Fibroblast of upper back skin (primary cell): ENCODE measurements at regions not wholly inside any gene's neighbourhood (a gene's known extent, or its start where the extent isn't known, plus 50 kb on each side); places are given as distances from the start of the nearest gene placed in this dataset.
"Not testable (repeated sequence)": the region's sequence is repeated elsewhere in the genome, so short reads cannot be mapped to it uniquely, and the experiment has no call there.

Experiments used
- DNase-seq: peaks from one replicate; pipeline ENCODE4 v3.0.0-alpha.2; 2013

DNA sequence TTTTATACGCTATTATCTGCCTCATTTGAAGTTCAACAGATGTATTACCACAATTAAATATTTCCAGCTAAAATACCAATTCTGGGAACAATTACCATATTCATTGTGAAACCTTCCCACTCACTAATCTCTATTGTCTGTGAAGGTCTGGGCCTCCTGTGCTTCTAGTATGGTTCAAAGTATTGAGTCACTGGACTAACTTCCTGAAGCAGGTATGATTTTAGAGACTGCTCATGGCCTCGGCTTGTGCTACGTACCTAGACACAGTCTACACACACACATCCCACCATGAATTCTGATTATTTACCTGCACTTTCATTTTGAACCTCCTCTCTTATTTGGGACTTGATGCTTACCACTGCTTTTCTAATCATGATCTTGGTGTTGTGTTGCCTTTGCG, 180.7 kb upstream of the EPHA4 start:
- DNase-seq = no peak

- no peak for DNase-seq
Observed at GRCh38 chr2:221750316-221750715, 178.2 kb upstream of the EPHA4 start.

DNA sequence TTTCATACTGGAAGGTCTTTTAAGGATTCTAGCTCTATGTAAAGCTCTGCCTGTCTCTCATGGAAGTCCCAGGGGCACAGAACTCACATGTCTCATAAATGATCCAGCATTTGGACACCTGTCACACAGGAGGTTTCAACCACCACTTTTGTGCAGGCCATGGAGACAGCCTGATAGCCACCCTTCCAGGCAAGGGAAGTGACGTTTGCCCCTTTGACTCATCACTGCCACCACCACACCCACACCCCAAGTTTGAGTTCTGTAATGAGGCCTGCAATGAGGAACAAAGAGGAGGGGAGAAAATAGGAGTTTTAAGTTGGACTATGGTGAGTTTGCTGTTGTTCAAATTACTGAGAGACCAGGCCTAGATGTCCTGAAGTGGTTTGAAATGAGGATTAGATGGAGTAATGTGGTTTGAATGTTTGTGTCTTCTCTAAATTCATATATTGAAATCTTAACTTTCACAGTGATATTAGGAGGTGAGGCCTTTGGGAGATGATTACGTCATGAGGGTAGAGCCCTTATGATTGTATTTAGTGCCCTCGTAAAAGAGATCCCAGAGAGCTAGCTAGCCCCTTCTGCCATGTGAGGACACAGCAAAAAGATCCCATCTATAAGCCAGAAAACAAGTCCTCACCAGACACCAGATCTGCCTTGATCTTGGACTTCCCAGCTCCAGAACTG, 175.3 kb upstream of the EPHA4 start:
- DNase-seq = no peak

DNA sequence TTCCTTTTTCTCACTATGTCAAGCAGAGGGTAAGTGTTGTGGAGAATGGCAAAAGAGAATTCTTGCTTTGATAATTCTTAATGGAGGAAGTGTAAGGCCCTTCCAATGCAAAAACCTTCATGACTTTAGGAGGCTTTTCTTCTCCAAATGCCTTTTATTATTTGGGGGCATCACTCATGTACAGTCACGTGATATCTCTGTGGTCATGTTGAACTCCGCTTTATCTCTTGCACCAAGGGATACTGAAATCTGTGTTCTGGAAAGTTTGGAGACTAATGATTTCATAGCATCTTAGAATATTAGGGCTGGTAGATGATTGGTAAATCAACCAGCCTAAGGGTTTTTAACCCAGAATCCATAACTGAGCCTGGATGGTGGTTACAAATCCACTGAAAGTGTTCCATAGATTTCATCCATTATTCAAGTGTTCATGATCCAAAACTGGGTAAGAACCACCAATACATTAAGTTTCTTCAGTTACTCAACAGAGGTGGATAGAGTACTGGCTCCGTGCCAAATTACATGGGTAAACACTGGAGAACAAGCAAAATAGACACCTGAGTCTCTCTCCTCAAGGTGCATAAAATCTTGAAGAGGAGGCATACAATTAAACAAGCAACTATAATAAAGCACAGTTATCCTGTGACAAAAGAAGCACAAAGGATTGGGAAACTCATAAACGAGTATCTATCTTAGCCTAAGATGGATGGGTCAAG, 169.6 kb upstream of the EPHA4 start:
- no peak for DNase-seq

- DNase-seq = no peak
Observed at GRCh38 chr2:221731432-221732145, 159.5 kb upstream of the EPHA4 start.

- DNase-seq = no peak
Observed at GRCh38 chr2:221726894-221727513, 154.9 kb upstream of the EPHA4 start.

- DNase-seq = no peak
Observed at GRCh38 chr2:221724631-221725203, 152.6 kb upstream of the EPHA4 start.

DNA sequence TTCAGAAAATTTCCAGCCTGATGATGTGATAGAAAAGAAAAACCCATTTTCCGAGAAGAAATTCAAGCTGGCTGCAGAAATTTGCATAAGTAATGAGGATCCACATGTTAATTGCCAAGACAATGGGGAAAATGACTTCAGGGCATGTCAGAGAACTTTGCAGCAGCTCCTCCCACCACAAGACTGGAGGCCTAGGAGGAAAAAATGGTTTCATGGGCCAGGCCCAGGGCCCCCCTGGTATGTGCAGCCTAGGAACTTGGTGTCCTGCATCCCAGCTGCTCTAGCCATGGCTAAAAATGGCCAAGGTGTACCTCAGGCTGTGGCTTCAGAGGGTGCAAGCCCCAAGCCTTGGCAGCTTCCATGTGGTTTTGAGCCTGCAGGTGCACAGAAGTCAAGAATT, 152.0 kb upstream of the EPHA4 start:
- DNase-seq = not testable (repeated sequence)

GRCh38 chr2:221716426-221717303, 144.6 kb upstream of the EPHA4 start:
- no peak for DNase-seq

DNA sequence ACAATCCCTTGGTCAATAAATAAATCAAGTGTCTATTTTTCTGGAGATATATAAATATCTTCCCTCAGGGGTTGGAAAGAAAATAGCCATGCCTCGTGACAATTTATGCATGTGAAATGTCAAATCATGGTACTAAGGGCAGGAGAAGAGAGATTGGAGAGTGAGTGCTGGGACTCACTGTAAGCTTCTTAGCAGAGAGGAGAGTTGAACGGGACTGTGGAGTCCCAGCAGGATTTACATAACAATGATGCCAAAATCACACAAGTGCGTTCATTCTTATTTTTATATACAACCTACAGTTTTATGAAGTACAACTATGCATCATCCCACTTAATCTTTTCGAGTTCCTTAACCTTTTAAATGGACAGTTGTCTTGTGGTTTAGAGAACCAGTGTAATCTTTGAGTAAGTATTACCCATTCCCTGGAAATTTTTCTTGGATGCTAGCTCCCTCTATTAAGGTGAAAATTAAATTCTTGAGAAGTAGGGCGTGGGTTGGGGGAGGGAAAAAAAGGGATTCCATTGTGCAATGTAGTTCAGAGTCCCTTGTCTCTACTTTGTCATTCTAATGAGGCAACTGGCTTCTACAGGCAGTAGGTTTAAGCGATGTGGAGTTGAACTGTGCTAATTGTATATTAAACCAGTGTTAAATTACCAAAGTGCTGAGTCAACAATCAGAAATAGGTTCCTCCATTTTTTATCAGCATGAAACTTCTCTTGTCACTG, 143.6 kb upstream of the EPHA4 start:
- no peak for DNase-seq

- DNase-seq = no peak
Observed at GRCh38 chr2:221710744-221711143, 138.6 kb upstream of the EPHA4 start.

GRCh38 chr2:221708902-221709301, 136.8 kb upstream of the EPHA4 start:
- DNase-seq = no peak

DNA sequence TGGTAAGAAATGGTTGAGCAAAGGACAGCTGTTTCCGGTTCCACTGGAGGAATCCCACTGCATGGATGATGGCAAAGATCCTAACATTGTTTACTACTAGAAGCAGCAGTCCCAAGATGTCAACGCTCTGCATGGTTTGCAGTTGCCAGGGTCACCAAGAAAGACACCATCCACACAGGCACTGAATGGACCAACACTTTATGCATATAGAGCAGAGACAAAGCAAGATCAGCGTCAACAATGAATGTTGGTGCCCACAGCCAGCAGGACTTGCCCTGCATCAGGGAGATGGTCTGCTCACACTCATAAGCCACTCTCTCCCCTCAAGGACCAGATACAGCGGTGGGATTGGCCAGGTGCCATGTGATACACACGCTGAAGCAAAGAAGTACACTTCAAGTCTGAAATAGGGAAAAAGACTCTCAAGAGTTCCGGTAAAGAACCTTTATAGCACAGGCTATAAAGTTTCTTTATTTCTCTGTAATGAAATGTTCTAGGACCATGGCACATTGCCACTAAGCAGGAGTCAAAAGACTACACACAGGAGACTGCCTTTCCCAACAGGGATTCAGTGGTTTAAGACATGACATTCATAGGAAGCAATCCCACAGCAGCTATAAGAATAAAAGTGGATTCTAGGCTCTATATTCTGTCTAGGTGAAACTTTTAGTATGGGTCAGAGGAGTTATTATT, 133.2 kb upstream of the EPHA4 start:
- DNase-seq = no peak

DNA sequence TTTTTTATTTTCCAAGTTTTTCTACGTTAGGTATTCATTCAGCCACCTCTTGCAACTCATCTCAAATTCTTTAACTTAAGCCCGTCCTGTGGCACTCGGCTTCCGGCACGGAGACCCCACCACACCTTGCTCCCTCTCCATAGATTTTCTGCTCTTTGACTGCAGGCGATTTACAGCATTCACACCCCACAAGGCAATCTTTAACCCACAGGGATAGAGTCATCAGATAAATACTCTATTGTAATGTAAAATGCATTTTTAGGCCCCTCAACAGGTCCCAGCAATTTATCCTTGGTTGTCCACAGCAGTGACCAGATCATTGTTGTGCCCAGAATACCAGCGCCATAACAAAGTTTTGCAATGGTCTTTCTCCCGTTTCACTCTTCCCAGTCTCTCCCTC, 132.3 kb upstream of the EPHA4 start:
- DNase-seq = no peak

DNA sequence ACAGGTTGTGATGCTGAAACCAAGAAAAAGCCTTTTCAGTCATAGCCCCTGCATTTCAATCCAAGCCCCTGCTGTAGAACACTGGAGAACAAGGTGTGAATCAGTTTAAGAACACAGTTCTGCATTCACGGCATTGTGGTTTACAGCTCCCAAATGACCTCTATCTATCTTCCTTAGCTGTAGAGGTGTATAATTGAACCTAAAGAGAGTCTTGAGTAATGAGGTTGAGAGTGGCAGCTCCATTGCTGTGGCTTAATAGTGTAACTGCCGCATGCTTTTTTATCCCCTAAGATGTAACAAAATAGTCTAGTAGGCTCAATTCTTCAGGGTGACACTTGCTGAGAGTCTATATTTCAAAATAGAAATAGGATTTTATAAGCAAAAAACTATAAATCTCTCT, 121.3 kb upstream of the EPHA4 start:
- no peak for DNase-seq

DNA sequence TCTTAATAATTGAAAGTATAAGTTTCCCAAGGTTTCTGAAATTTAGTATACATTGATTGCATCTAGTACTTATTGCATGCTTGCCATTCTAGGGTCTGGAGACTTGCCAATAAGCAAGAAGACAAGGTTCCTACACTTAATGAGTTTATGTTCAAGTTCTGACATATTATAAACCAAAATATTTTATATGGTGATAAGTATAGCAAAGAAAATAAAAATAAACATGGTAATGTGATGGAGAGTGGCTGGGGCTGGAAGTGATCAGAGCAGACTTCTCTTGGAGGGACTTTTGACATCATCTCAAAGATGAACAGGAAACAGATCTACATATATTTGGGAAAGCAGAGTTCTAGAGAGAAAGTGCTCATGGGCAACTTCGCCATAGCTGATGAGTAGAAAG, 119.5 kb upstream of the EPHA4 start:
- no peak for DNase-seq

DNA sequence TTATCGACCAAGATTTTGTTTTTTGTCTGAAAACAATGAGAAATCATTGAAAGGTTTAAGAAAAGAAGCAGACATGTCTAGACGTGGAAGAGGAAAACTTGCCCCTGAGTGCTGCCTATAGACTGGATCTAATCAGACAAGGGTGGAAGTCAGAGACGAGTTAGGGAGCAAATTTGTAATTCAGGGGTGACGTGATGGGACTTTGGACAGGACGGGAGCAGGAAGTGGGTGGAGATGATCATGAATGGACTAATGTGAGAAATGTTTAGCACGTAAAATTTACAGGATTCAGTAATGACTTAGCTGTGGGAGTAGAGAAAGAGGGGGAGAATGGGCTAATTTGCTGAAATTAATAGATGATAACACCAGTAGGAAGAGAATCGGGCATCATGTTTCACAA, 117.0 kb upstream of the EPHA4 start:
- DNase-seq = no peak

- no peak for DNase-seq
Observed at GRCh38 chr2:221680548-221680947, 108.4 kb upstream of the EPHA4 start.

DNA sequence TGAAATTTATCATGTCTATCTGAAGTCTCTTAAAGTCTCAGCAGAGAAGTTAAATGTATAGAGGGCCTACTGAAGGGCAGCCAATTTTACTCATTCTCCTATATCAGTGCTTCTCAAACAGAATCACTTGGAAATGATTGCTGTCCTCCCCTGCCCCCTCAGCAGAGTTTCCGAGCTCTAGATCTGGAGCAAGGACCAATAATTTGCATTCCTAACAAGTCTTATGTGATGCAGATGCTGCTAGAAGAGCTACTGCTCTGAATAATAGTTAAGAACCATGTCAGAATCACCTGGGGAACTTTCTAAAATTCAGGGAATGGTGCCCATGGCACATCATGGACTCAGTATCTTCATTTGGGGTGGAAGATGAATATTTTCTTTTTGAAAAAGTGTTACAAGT, 105.6 kb upstream of the EPHA4 start:
- no peak for DNase-seq

DNA sequence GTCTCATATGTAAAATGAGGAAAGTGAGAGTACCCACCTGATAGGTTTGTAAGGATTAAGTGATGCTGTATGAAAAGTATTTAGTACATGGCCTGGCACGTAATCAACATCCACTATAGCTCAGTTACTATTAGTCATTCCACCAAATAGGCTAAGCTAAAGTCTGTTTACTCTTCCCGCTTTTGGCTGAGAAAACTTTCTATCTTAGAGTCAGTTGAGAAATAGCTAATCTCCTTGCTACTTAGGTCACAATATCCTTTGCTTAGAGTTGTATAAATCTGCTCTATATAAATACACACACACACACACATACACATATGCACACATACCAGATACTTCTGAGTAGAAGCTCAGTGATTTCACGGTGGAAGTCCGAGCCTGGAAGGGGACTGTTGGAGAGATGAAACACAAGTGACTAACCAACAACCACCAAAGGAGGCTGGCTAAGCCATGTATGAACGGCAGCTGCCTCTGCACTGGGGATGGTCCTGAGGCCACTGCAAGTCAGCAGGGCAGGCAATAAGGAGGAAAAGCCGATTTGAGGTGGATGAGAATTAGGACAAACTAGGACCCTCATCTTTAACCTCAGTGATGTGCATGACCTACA, 104.6 kb upstream of the EPHA4 start:
- DNase-seq = no peak
